NT2/D1 (cell line): ENCODE measurements at regions not wholly inside any gene's neighbourhood (a gene's known extent, or its start where the extent isn't known, plus 50 kb on each side); places are given as distances from the start of the nearest gene placed in this dataset.

ENCODE experiments used
- SUZ12 ChIP-seq: IDR thresholded peaks from 2 replicates; pipeline ENCODE4 v1.6.1; 2011; ENCODE audit not compliant: insufficient read length, insufficient read depth; ENCODE audit errors: extremely low read depth
- YY1 ChIP-seq: IDR thresholded peaks from 2 replicates; pipeline ENCODE4 v1.6.1; 2011; ENCODE audit not compliant: insufficient read length, insufficient read depth
- ZNF274 ChIP-seq: IDR thresholded peaks from 2 replicates; pipeline ENCODE4 v1.6.1; 2011; ENCODE audit warnings: mild to moderate bottlenecking, low read depth, low read length

- TF ChIP-seq YY1 (no peak), ZNF274 (no peak), SUZ12 (no peak)
Observed at GRCh38 chr3:81839504-81840094, 78.2 kb upstream of the GBE1 start.
